Keratinocyte (primary cell): ENCODE measurements at regions not wholly inside any gene's neighbourhood (a gene's known extent, or its start where the extent isn't known, plus 50 kb on each side); places are given as distances from the start of the nearest gene placed in this dataset.

ENCODE experiments used
- DNase-seq: peaks from one replicate; pipeline ENCODE4 v3.0.0-alpha.2; 2011; ENCODE audit warnings: low read depth, missing footprints, low spot score
- FAIRE-seq: peaks from 2 replicates; lab custom pipeline; 2011; peaks lifted over from hg19 to GRCh38; lab: Jason Lieb, UNC
- H2AFZ ChIP-seq: 2 replicates; pipeline ENCODE4 v1.6.0; 2012; ENCODE audit warnings: low read length, control low read depth, inconsistent platforms; ENCODE audit not compliant: control insufficient read depth
- H3K27ac ChIP-seq: 2 replicates; pipeline ENCODE4 v1.5.1; 2011; ENCODE audit warnings: low read length; ENCODE audit not compliant: control insufficient read depth, insufficient read depth
- H3K27me3 ChIP-seq: 3 replicates; pipeline ENCODE4 v1.6.0; 2011; ENCODE audit warnings: low read length; ENCODE audit not compliant: control insufficient read depth, insufficient read depth; ENCODE audit errors: extremely low read depth
- H3K36me3 ChIP-seq, 2 experiments: 2 replicates in 1 of 2; 3 replicates in 1 of 2; pipeline ENCODE4 v1.5.1; 2011; ENCODE audit warnings: low read length in 2 of 2, mild to moderate bottlenecking in 1 of 2; ENCODE audit not compliant: control insufficient read depth in 2 of 2, insufficient read depth in 2 of 2; ENCODE audit errors: extremely low read depth in 1 of 2
- H3K4me1 ChIP-seq: 3 replicates; pipeline ENCODE4 v1.5.1; 2011; ENCODE audit warnings: low read length; ENCODE audit not compliant: control insufficient read depth, insufficient read depth; ENCODE audit errors: extremely low read depth
- H3K4me2 ChIP-seq: 3 replicates; pipeline ENCODE4 v1.6.0; 2011; ENCODE audit warnings: low read depth, low read length; ENCODE audit not compliant: control insufficient read depth, insufficient read depth; ENCODE audit errors: extremely low read depth
- H3K4me3 ChIP-seq, 3 experiments: fragments of 200-600 bp in 1 of 3; sonication (generic) in 1 of 3; 2 replicates in 2 of 3; 3 replicates in 1 of 3; pipeline ENCODE4 v1.5.1; 2011 to 2016; ENCODE audit warnings: low read length in 3 of 3, mild to moderate bottlenecking in 3 of 3, control low read depth in 2 of 3, inconsistent platforms in 1 of 3, low read depth in 1 of 3, mixed read lengths in 1 of 3, mixed run types in 1 of 3, moderate library complexity in 1 of 3; ENCODE audit not compliant: control insufficient read depth in 2 of 3, insufficient read depth in 2 of 3; ENCODE audit errors: extremely low read depth in 1 of 3
- H3K79me2 ChIP-seq: 2 replicates; pipeline ENCODE4 v1.6.0; 2012; ENCODE audit warnings: low read length; ENCODE audit not compliant: control insufficient read depth, insufficient read depth
- H3K9ac ChIP-seq: 3 replicates; pipeline ENCODE4 v1.6.0; 2011; ENCODE audit warnings: low read length; ENCODE audit not compliant: control insufficient read depth, insufficient read depth; ENCODE audit errors: extremely low read depth
- H3K9me1 ChIP-seq: 3 replicates; pipeline ENCODE4 v1.6.0; 2011; ENCODE audit warnings: low read length; ENCODE audit not compliant: control insufficient read depth, insufficient read depth; ENCODE audit errors: extremely low read depth
- H3K9me3 ChIP-seq: 2 replicates; pipeline ENCODE4 v1.5.1; 2012; ENCODE audit warnings: low read depth, low read length; ENCODE audit not compliant: control insufficient read depth
- H4K20me1 ChIP-seq: 3 replicates; pipeline ENCODE4 v1.6.0; 2011; ENCODE audit warnings: low read length; ENCODE audit not compliant: control insufficient read depth, insufficient read depth; ENCODE audit errors: extremely low read depth
- EZH2 ChIP-seq: IDR thresholded peaks from one replicate; pipeline ENCODE4 v1.6.1; 2012; ENCODE audit warnings: inconsistent platforms, mild to moderate bottlenecking, low read length, moderate library complexity
- dilution Hi-C: fragments of 300-500 bp; cut with MboI; formaldehyde crosslinking; loops from one replicate; pipeline ENCODE4 v1.7.0; 2020; ENCODE audit warnings: low sequenced_read_pairs; ENCODE audit not compliant: extremely low pct_ligation_motif_present
- TF ChIP-seq, protein P1 (sequence below), 3 experiments: IDR thresholded peaks in 1 of 3; conservative IDR thresholded peaks in 1 of 3; optimal IDR thresholded peaks in 1 of 3; 2 replicates in 2 of 3; 3 replicates in 1 of 3; pipeline versions ENCODE3 to v1.5.1; 2011; ENCODE audit warnings: low read length in 3 of 3, mild to moderate bottlenecking in 3 of 3, moderate library complexity in 2 of 3, control low read depth in 1 of 3, inconsistent platforms in 1 of 3; ENCODE audit not compliant: insufficient read depth in 2 of 3; ENCODE audit errors: extremely low read depth in 1 of 3

DNA sequence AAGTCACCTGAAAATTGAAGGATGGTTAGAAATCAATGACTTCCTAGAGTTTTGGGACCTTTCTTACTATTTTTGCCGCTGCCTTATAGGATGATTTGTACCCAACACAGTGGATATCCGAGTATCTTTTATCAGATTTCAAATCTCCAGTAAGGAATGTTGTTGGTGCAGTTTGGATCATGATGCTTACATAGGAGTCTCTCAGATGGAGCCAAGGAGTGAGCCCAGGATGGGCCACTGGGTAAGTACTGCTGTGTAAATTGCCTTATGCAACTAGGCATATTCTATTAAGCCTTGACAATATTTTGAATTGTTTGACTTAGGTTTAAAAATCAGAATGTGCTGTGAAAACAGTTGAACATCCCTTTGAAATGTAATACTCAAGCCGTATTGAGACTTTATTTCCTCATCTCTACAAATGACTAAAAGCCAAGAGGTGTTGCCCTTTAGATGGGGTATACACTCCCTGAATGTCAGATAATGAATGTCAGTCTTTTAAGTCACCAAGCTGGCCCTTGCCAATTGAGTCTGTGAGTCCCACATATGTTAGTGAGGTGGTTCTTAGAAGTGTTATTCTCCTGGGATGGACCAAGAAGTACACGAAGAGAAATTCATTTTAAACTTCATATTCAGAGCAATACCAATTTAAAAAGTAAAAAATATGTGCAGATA lies 271.8 kb upstream of the CTNND2 start:
- no peak for FAIRE-seq
- H3K9me1 ChIP-seq, result no peaks in the 10 kb centered on the region
- H3K27me3 ChIP-seq, result no peaks in the 10 kb centered on the region
- H3K4me3 ChIP-seq, result no peak overlapping the region
- H2AFZ ChIP-seq, result no peak overlapping the region
- H3K79me2 ChIP-seq, result no peaks in the 10 kb centered on the region
- H3K9ac ChIP-seq, result no peak overlapping the region
- H3K4me2 ChIP-seq, result no peak overlapping the region
- DNase-seq, result no peak
- no peaks in the 10 kb centered on the region for H3K9me3 ChIP-seq
- no peak overlapping the region for H3K27ac ChIP-seq
- TF ChIP-seq EZH2, result no peak
- TF ChIP-seq, protein P1, sequence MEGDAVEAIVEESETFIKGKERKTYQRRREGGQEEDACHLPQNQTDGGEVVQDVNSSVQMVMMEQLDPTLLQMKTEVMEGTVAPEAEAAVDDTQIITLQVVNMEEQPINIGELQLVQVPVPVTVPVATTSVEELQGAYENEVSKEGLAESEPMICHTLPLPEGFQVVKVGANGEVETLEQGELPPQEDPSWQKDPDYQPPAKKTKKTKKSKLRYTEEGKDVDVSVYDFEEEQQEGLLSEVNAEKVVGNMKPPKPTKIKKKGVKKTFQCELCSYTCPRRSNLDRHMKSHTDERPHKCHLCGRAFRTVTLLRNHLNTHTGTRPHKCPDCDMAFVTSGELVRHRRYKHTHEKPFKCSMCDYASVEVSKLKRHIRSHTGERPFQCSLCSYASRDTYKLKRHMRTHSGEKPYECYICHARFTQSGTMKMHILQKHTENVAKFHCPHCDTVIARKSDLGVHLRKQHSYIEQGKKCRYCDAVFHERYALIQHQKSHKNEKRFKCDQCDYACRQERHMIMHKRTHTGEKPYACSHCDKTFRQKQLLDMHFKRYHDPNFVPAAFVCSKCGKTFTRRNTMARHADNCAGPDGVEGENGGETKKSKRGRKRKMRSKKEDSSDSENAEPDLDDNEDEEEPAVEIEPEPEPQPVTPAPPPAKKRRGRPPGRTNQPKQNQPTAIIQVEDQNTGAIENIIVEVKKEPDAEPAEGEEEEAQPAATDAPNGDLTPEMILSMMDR (optimal IDR thresholded peaks at IDR 0.05 in 1 of 3, IDR thresholded peaks at IDR 0.05 in 1 of 3, conservative IDR thresholded peaks at IDR 0.05 in 1 of 3; ENCODE audit: extremely low read depth in 1 of 3, insufficient read depth in 2 of 3, low read length in 3 of 3), result no peak
- no peaks in the 10 kb centered on the region for H3K4me1 ChIP-seq
- dilution Hi-C loops, result no loop called here
- H3K36me3 ChIP-seq, result no peaks in the 10 kb centered on the region
- no peaks in the 10 kb centered on the region for H4K20me1 ChIP-seq

DNA sequence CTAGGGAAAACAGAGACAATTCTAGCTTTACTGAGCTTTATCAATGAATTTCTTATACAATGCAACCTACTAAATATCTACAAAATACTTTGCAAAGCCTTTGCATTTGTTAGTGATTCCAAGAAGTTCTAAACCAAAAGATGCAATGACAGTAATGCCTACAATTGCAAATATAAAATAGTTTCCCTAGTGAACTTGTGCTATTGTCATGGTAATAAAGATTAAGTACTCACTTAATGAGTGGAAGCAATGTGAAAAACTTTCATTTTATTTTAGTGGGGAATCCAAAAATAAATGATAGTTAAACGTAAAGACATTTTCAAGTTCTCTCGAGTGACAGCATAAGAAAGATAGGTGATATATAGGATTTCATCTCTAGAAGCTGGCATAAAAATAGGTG lies 270.5 kb upstream of the CTNND2 start:
- dilution Hi-C loops, result no loop called here
- Histone ChIP-seq H2AFZ (no peak overlapping the region), H3K36me3 (no peaks in the 10 kb centered on the region), H3K9ac (no peak overlapping the region), H3K27me3 (no peaks in the 10 kb centered on the region), H3K4me2 (no peak overlapping the region), H3K9me1 (no peaks in the 10 kb centered on the region), H3K79me2 (no peaks in the 10 kb centered on the region), H3K4me1 (no peaks in the 10 kb centered on the region), H4K20me1 (no peaks in the 10 kb centered on the region), H3K9me3 (no peaks in the 10 kb centered on the region), H3K4me3 (no peak overlapping the region), H3K27ac (no peak overlapping the region)
- TF ChIP-seq EZH2, result no peak
- TF ChIP-seq, protein P1 (optimal IDR thresholded peaks at IDR 0.05 in 1 of 3, IDR thresholded peaks at IDR 0.05 in 1 of 3, conservative IDR thresholded peaks at IDR 0.05 in 1 of 3; ENCODE audit: extremely low read depth in 1 of 3, insufficient read depth in 2 of 3, low read length in 3 of 3), result no peak
- DNase-seq, result no peak
- FAIRE-seq, result no peak
